ENCODE measurements at regions not wholly inside any gene's neighbourhood (a gene's known extent, or its start where the extent isn't known, plus 50 kb on each side); places are given as distances from the start of the nearest gene placed in this dataset.
A peak's percentile ranks its signal among the peaks of the same experiment; 100 is the strongest.

GRCh38 chr3:189572249-189572648, 58.9 kb upstream of the TP63 start (continued):
- no peak for TF ChIP-seq IRF3 (IDR thresholded peaks at IDR 0.05)
- TF ChIP-seq MYC (IDR thresholded peaks at IDR 0.05; ENCODE audit: insufficient read depth, insufficient read length, insufficient replicate concordance, low read length, severe bottlenecking) = no peak
- no peak for TF ChIP-seq MYB (IDR thresholded peaks at IDR 0.05; ENCODE audit: borderline replicate concordance, low read depth, low read length)
- TF ChIP-seq IKZF2 (IDR thresholded peaks at IDR 0.05) = no peak
- no peak for TF ChIP-seq FOS (IDR thresholded peaks at IDR 0.05; ENCODE audit: borderline replicate concordance, extremely low read depth, insufficient read length)
- no peak for TF ChIP-seq ZBED1 (IDR thresholded peaks at IDR 0.05; ENCODE audit: borderline replicate concordance)
- no peak for TF ChIP-seq TBL1XR1 (IDR thresholded peaks at IDR 0.05; ENCODE audit: low read depth, low read length)
- TF ChIP-seq USF1 (IDR thresholded peaks at IDR 0.05; ENCODE audit: borderline replicate concordance, extremely low read length, insufficient read depth, low read depth, low read length) = no peak
- TF ChIP-seq ATF2 (IDR thresholded peaks at IDR 0.05; ENCODE audit: low read length) = 0 out of 2 replicates have a peak, but pooled peaks have one; percentile 32
- no peak for TF ChIP-seq MEF2A (IDR thresholded peaks at IDR 0.05; ENCODE audit: insufficient read depth, low read depth, low read length)
- TF ChIP-seq SIX5 (IDR thresholded peaks at IDR 0.05; ENCODE audit: low read depth, low read length, severe bottlenecking) = no peak
- no peak for TF ChIP-seq NFXL1 (IDR thresholded peaks at IDR 0.05; ENCODE audit: borderline replicate concordance)
- no peak for TF ChIP-seq ATF7 (IDR thresholded peaks at IDR 0.05; ENCODE audit: low read depth)
- TF ChIP-seq JUNB (IDR thresholded peaks at IDR 0.05) = peak; percentile 50; the same call in 1 of the 2 replicates
- TF ChIP-seq BACH1 (IDR thresholded peaks at IDR 0.05; ENCODE audit: borderline replicate concordance) = no peak
- TF ChIP-seq BCL3 (IDR thresholded peaks at IDR 0.05; ENCODE audit: borderline replicate concordance, insufficient read depth, low read depth, low read length, poor library complexity, severe bottlenecking) = no peak
- peak; percentile 30; the same call in 1 of the 2 replicates for TF ChIP-seq NFIC (IDR thresholded peaks at IDR 0.05; ENCODE audit: low read depth, low read length)
- TF ChIP-seq NRF1 (conservative IDR thresholded peaks at IDR 0.05; ENCODE audit: low read depth, low read length) = no peak
- no peak for TF ChIP-seq SMC3 (IDR thresholded peaks at IDR 0.05; ENCODE audit: borderline replicate concordance, low read length)
- no peak for TF ChIP-seq TARDBP (IDR thresholded peaks at IDR 0.05; ENCODE audit: borderline replicate concordance)
- 0 out of 2 replicates have a peak, but pooled peaks have one; percentile 32 for TF ChIP-seq PML (IDR thresholded peaks at IDR 0.05; ENCODE audit: low read length)
- TF ChIP-seq SUZ12 (IDR thresholded peaks at IDR 0.05; ENCODE audit: unreplicated experiment) = no peak
- TF ChIP-seq CHD4 (IDR thresholded peaks at IDR 0.05) = no peak
- TF ChIP-seq POLR2AphosphoS2 (IDR thresholded peaks at IDR 0.05; ENCODE audit: low read depth, low read length) = no peak
- no peak for TF ChIP-seq WRNIP1 (IDR thresholded peaks at IDR 0.05; ENCODE audit: borderline replicate concordance, low read depth, low read length)
- no peak for TF ChIP-seq SMAD5 (IDR thresholded peaks at IDR 0.05; ENCODE audit: low read depth)
- no peak for TF ChIP-seq MLLT1 (IDR thresholded peaks at IDR 0.05)

All from GM12878 (cell line).